Astrocyte (in vitro differentiated cells and primary cell): ENCODE measurements at regions not wholly inside any gene's neighbourhood (a gene's known extent, or its start where the extent isn't known, plus 50 kb on each side); places are given as distances from the start of the nearest gene placed in this dataset.

Source experiments
- DNase-seq: peaks from one replicate; pipeline ENCODE4 v3.0.0-alpha.2; 2010; ENCODE audit warnings: low read depth
- FAIRE-seq: peaks from 2 replicates; lab custom pipeline; 2011; peaks lifted over from hg19 to GRCh38; lab: Jason Lieb, UNC
- H2AFZ ChIP-seq: 2 replicates; pipeline ENCODE4 v1.6.0; 2012; ENCODE audit warnings: low read depth, low read length, inconsistent platforms
- H3K27ac ChIP-seq: 2 replicates; pipeline ENCODE4 v1.5.1; 2011; ENCODE audit warnings: low read depth, low read length, inconsistent platforms
- H3K27me3 ChIP-seq: 2 replicates; pipeline ENCODE4 v1.6.0; 2011; ENCODE audit warnings: low read length, inconsistent platforms; ENCODE audit not compliant: insufficient read depth
- H3K36me3 ChIP-seq: 2 replicates; pipeline ENCODE4 v1.5.1; 2011; ENCODE audit warnings: low read length, inconsistent platforms; ENCODE audit not compliant: insufficient read depth
- H3K4me1 ChIP-seq: 2 replicates; pipeline ENCODE4 v1.5.1; 2011; ENCODE audit warnings: low read length, inconsistent platforms; ENCODE audit not compliant: insufficient read depth
- H3K4me2 ChIP-seq: 2 replicates; pipeline ENCODE4 v1.6.0; 2012; ENCODE audit warnings: low read length, inconsistent platforms
- H3K4me3 ChIP-seq: 2 replicates; pipeline ENCODE4 v1.5.1; 2011; ENCODE audit warnings: low read depth, mild to moderate bottlenecking, low read length, inconsistent platforms; ENCODE audit not compliant: insufficient read depth
- H3K79me2 ChIP-seq: 2 replicates; pipeline ENCODE4 v1.6.0; 2012; ENCODE audit warnings: mild to moderate bottlenecking, low read length, inconsistent platforms; ENCODE audit not compliant: insufficient read depth
- H3K9ac ChIP-seq: 2 replicates; pipeline ENCODE4 v1.6.0; 2012; ENCODE audit warnings: mild to moderate bottlenecking, low read length, inconsistent platforms
- H3K9me3 ChIP-seq: 2 replicates; pipeline ENCODE4 v1.5.1; 2012; ENCODE audit warnings: low read depth, mild to moderate bottlenecking, low read length, inconsistent platforms; ENCODE audit not compliant: insufficient read depth
- H4K20me1 ChIP-seq: 2 replicates; pipeline ENCODE4 v1.6.0; 2012; ENCODE audit warnings: low read length, inconsistent platforms; ENCODE audit not compliant: insufficient read depth
- H3K27ac Mint-ChIP-seq: one replicate; pipeline ENCODE4 v1.8.0; 2021; ENCODE audit warnings: mild to moderate bottlenecking, mixed read lengths; ENCODE audit not compliant: unreplicated experiment
- H3K27me3 Mint-ChIP-seq: one replicate; pipeline ENCODE4 v1.8.0; 2021; ENCODE audit warnings: low read depth, mixed read lengths; ENCODE audit not compliant: unreplicated experiment
- H3K36me3 Mint-ChIP-seq: one replicate; pipeline ENCODE4 v1.8.0; 2021; ENCODE audit warnings: low read depth, mixed read lengths; ENCODE audit not compliant: unreplicated experiment
- H3K4me1 Mint-ChIP-seq: one replicate; pipeline ENCODE4 v1.8.0; 2021; ENCODE audit warnings: low read depth, mixed read lengths; ENCODE audit not compliant: unreplicated experiment
- H3K4me3 Mint-ChIP-seq: one replicate; pipeline ENCODE4 v1.8.0; 2021; ENCODE audit warnings: mild to moderate bottlenecking, moderate library complexity, mixed read lengths; ENCODE audit not compliant: unreplicated experiment
- H3K9me3 Mint-ChIP-seq: one replicate; pipeline ENCODE4 v1.8.0; 2021; ENCODE audit warnings: mild to moderate bottlenecking, mixed read lengths; ENCODE audit not compliant: unreplicated experiment
- CTCF ChIP-seq: IDR thresholded peaks from 2 replicates; pipeline ENCODE4 v1.5.1; 2011; ENCODE audit warnings: low read depth, mild to moderate bottlenecking, inconsistent platforms, low read length, moderate library complexity; ENCODE audit not compliant: insufficient read depth
- EZH2 ChIP-seq: IDR thresholded peaks from 2 replicates; pipeline ENCODE4 v1.6.1; 2012; ENCODE audit warnings: mild to moderate bottlenecking, low read length, inconsistent platforms; ENCODE audit not compliant: insufficient read depth

GRCh38 chr20:22974354-22974753 is 60.8 kb upstream of the SSTR4 start:
- H3K4me1 Mint-ChIP-seq = peaks cover 10% of the 10 kb centered on the region
- no peaks in the 10 kb centered on the region for H3K27me3 ChIP-seq
- H4K20me1 ChIP-seq = no peaks in the 10 kb centered on the region
- no peak overlapping the region for H3K27ac Mint-ChIP-seq
- H3K9ac ChIP-seq = no peak overlapping the region
- peaks cover 15% of the 10 kb centered on the region for H3K27me3 Mint-ChIP-seq
- H3K9me3 ChIP-seq = no peaks in the 10 kb centered on the region
- H3K36me3 ChIP-seq = no peaks in the 10 kb centered on the region
- no peaks in the 10 kb centered on the region for H3K4me1 ChIP-seq
- H3K36me3 Mint-ChIP-seq = no peaks in the 10 kb centered on the region
- H3K4me3 Mint-ChIP-seq = no peak overlapping the region
- H2AFZ ChIP-seq = no peak overlapping the region
- no peak for FAIRE-seq
- no peak overlapping the region for H3K4me3 ChIP-seq
- TF ChIP-seq CTCF (no peak), EZH2 (no peak)
- H3K79me2 ChIP-seq = no peaks in the 10 kb centered on the region
- DNase-seq = no peak
- H3K27ac ChIP-seq = no peak overlapping the region
- H3K4me2 ChIP-seq = no peak overlapping the region
- H3K9me3 Mint-ChIP-seq = no peaks in the 10 kb centered on the region

- H3K36me3 ChIP-seq = no peaks in the 10 kb centered on the region
- Mint-ChIP-seq H3K4me1 (peaks cover 10% of the 10 kb centered on the region), H3K36me3 (no peaks in the 10 kb centered on the region), H3K27ac (no peak overlapping the region), H3K9me3 (peaks cover 2% of the 10 kb centered on the region), H3K4me3 (no peak overlapping the region), H3K27me3 (peaks cover 12% of the 10 kb centered on the region)
- no peaks in the 10 kb centered on the region for H3K9me3 ChIP-seq
- no peaks in the 10 kb centered on the region for H3K27me3 ChIP-seq
- DNase-seq (no peak), FAIRE-seq (no peak)
- no peaks in the 10 kb centered on the region for H4K20me1 ChIP-seq
- H3K4me2 ChIP-seq = no peak overlapping the region
- no peak overlapping the region for H3K9ac ChIP-seq
- no peak overlapping the region for H3K4me3 ChIP-seq
- no peaks in the 10 kb centered on the region for H3K4me1 ChIP-seq
- no peaks in the 10 kb centered on the region for H3K79me2 ChIP-seq
- TF ChIP-seq CTCF = no peak
- no peak for TF ChIP-seq EZH2
- H3K27ac ChIP-seq = no peak overlapping the region
- no peak overlapping the region for H2AFZ ChIP-seq
Measured at GRCh38 chr20:22977047-22977785, 57.9 kb upstream of the SSTR4 start.

GRCh38 chr20:22984008-22984407 is 51.1 kb upstream of the SSTR4 start:
- no peak overlapping the region for H3K9ac ChIP-seq
- no peaks in the 10 kb centered on the region for H4K20me1 ChIP-seq
- no peak for DNase-seq

More at GRCh38 chr20:22984008-22984407, 51.1 kb upstream of the SSTR4 start:
- Mint-ChIP-seq H3K27ac (peak overlapping the region; percentile 14), H3K9me3 (peaks cover 2% of the 10 kb centered on the region), H3K27me3 (peaks cover 6% of the 10 kb centered on the region), H3K4me3 (no peak overlapping the region), H3K36me3 (no peaks in the 10 kb centered on the region), H3K4me1 (peaks cover 21% of the 10 kb centered on the region)
- no peak overlapping the region for H3K4me3 ChIP-seq
- H3K36me3 ChIP-seq = no peaks in the 10 kb centered on the region
- no peak for TF ChIP-seq CTCF
- no peak for TF ChIP-seq EZH2
- H3K79me2 ChIP-seq = no peaks in the 10 kb centered on the region
- H3K9me3 ChIP-seq = no peaks in the 10 kb centered on the region
- no peak for FAIRE-seq
- H3K27ac ChIP-seq = no peak overlapping the region
- H3K27me3 ChIP-seq = no peaks in the 10 kb centered on the region
- no peak overlapping the region for H2AFZ ChIP-seq
- no peak overlapping the region for H3K4me2 ChIP-seq
- no peaks in the 10 kb centered on the region for H3K4me1 ChIP-seq
